Fibroblast of skin of left quadriceps (primary cell): ENCODE measurements at regions not wholly inside any gene's neighbourhood (a gene's known extent, or its start where the extent isn't known, plus 50 kb on each side); places are given as distances from the start of the nearest gene placed in this dataset.
A peak's percentile ranks its signal among the peaks of the same experiment; 100 is the strongest.
"Not testable (repeated sequence)": the region's sequence is repeated elsewhere in the genome, so short reads cannot be mapped to it uniquely, and the experiment has no call there.

Experiments
- DNase-seq, 2 experiments: peaks; one replicate each; pipeline ENCODE4 v3.0.0-alpha.2; 2013; ENCODE audit warnings: low read depth in 2 of 2

- no peak for DNase-seq
Measured at GRCh38 chr11:105432241-105432995, 177.5 kb upstream of the GRIA4 start.

- DNase-seq = no peak
Measured at GRCh38 chr11:105429096-105429910, 180.6 kb upstream of the GRIA4 start.

GRCh38 chr11:105407101-105407500 lies 202.8 kb upstream of the GRIA4 start:
- DNase-seq = no peak

- no peak for DNase-seq
Measured at GRCh38 chr11:105401269-105401809, 208.5 kb upstream of the GRIA4 start.

- no peak for DNase-seq
Measured at GRCh38 chr11:105399511-105399910, 210.4 kb upstream of the GRIA4 start.

- no peak for DNase-seq
Measured at GRCh38 chr11:105398636-105399035, 211.2 kb upstream of the GRIA4 start.

- no peak for DNase-seq
Measured at GRCh38 chr11:105393326-105393725, 216.5 kb upstream of the GRIA4 start.

- peak; percentile 17 to 32 for DNase-seq
Measured at GRCh38 chr11:105392556-105392955, 217.3 kb upstream of the GRIA4 start.

GRCh38 chr11:105389952-105390351 lies 219.9 kb upstream of the GRIA4 start:
- DNase-seq = no peak

GRCh38 chr11:105388006-105388405 lies 221.9 kb upstream of the GRIA4 start:
- no peak for DNase-seq

- DNase-seq = no peak
Measured at GRCh38 chr11:105381941-105382340, 227.9 kb upstream of the GRIA4 start.

GRCh38 chr11:105377870-105378269 lies 232.0 kb upstream of the GRIA4 start:
- DNase-seq = no peak

- no peak for DNase-seq
Measured at GRCh38 chr11:105372206-105372605, 232.6 kb upstream of the CARD18 start.

GRCh38 chr11:105371311-105371710 lies 231.7 kb upstream of the CARD18 start:
- DNase-seq = no peak

- DNase-seq = no peak
Measured at GRCh38 chr11:105368711-105369110, 229.1 kb upstream of the CARD18 start.

- DNase-seq = no peak
Measured at GRCh38 chr11:105367129-105367528, 227.6 kb upstream of the CARD18 start.

GRCh38 chr11:105361651-105362050 lies 222.1 kb upstream of the CARD18 start:
- DNase-seq = no peak

- DNase-seq = peak; percentile 34 to 39
Measured at GRCh38 chr11:105357764-105358163, 218.2 kb upstream of the CARD18 start.

GRCh38 chr11:105357146-105357545 lies 217.6 kb upstream of the CARD18 start:
- DNase-seq = no peak

GRCh38 chr11:105349867-105350266 lies 210.3 kb upstream of the CARD18 start:
- not testable (repeated sequence) for DNase-seq

- DNase-seq = no peak
Measured at GRCh38 chr11:105344938-105345337, 205.4 kb upstream of the CARD18 start.

GRCh38 chr11:105334025-105334714 lies 194.6 kb upstream of the CARD18 start:
- no peak for DNase-seq
